OCI-LY3 (cell line): ENCODE measurements at regions not wholly inside any gene's neighbourhood (a gene's known extent, or its start where the extent isn't known, plus 50 kb on each side); places are given as distances from the start of the nearest gene placed in this dataset.

Source experiments
- H2AFZ ChIP-seq: fragments of 200-600, 300-600 bp; shearing (Covaris generic); 2 replicates; pipeline ENCODE4 v1.6.0; 2014; ENCODE audit warnings: antibody characterized with exemption, low read depth, low read length
- H3K27ac ChIP-seq: fragments of 200-600, 300-600 bp; sonication (generic); 2 replicates; pipeline ENCODE4 v1.5.1; 2014; ENCODE audit warnings: mild to moderate bottlenecking, low read length, moderate library complexity, mixed read lengths
- H3K27me3 ChIP-seq: fragments of 200-600, 300-600 bp; sonication (generic); 2 replicates; pipeline ENCODE4 v1.6.1; 2014; ENCODE audit warnings: low read depth, low read length, mixed read lengths
- H3K36me3 ChIP-seq: fragments of 200-600, 300-600 bp; sonication (generic); replicated peaks from 2 replicates; pipeline ENCODE3; 2014; ENCODE audit warnings: low read depth, low read length, mixed read lengths
- H3K4me1 ChIP-seq: fragments of 300-600, 200-600 bp; sonication (generic); 2 replicates; pipeline ENCODE4 v1.6.1; 2014; ENCODE audit warnings: low read length, mixed read lengths
- H3K4me2 ChIP-seq: fragments of 200-600, 300-600 bp; sonication (generic); 2 replicates; pipeline ENCODE4 v1.6.1; 2014; ENCODE audit warnings: low read length, mixed read lengths
- H3K4me3 ChIP-seq: fragments of 300-600, 200-600 bp; sonication (generic); 2 replicates; pipeline ENCODE4 v1.5.1; 2014; ENCODE audit warnings: antibody characterized with exemption, mild to moderate bottlenecking, low read length, moderate library complexity
- H3K79me2 ChIP-seq: fragments of 300-600, 200-600 bp; shearing (Covaris generic); 2 replicates; pipeline ENCODE4 v1.6.1; 2014; ENCODE audit warnings: mild to moderate bottlenecking, low read length, mixed read lengths
- H3K9ac ChIP-seq: fragments of 300-600, 200-600 bp; shearing (Covaris generic); 2 replicates; pipeline ENCODE4 v1.6.0; 2014; ENCODE audit warnings: mild to moderate bottlenecking, low read length, moderate library complexity
- H3K9me3 ChIP-seq: fragments of 200-600, 300-600 bp; shearing (Covaris generic); 2 replicates; pipeline ENCODE4 v1.6.1; 2014; ENCODE audit warnings: low read length, mixed read lengths; ENCODE audit not compliant: insufficient read depth
- H4K20me1 ChIP-seq: fragments of 200-600, 300-600 bp; sonication (generic); 2 replicates; pipeline ENCODE4 v1.6.1; 2016; ENCODE audit warnings: low read length, mixed read lengths; ENCODE audit not compliant: insufficient read depth
- EZH2phosphoT487 ChIP-seq: fragments of 200-600 bp; shearing (Covaris generic); IDR thresholded peaks from 2 replicates; pipeline ENCODE4 v1.6.1; 2018; ENCODE audit warnings: antibody characterized with exemption, mixed run types, low read depth
- TF ChIP-seq, protein P1 (sequence below): fragments of 200-600, 300-600 bp; sonication (generic); IDR thresholded peaks from 2 replicates; pipeline ENCODE4 v1.5.1; 2014; ENCODE audit warnings: antibody characterized with exemption, low read length, low read depth

DNA sequence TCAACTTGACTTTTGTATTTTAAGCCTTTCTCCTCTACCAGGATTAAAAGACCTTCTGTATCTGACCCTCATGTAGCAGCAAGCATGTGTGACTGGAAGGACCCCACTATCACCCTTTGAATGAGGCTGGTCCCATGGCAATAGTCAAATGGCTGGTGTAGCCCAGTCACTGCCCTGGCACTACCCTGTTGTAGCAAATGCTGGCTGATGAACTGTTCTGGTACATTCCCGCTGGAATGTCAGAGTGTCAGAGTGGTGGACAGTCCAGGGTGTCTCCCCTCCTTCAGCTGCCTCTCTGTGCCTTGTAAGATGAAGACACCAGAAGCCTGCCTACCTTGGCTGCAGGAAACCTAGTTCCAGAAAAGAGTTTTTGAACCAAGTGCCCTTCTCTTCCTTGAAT is 115.7 kb downstream of the ACKR3 start:
- no peak overlapping the region for H3K9ac ChIP-seq
- no peaks in the 10 kb centered on the region for H3K27me3 ChIP-seq
- H3K4me2 ChIP-seq, result no peak overlapping the region
- H2AFZ ChIP-seq, result no peak overlapping the region
- no peak overlapping the region for H3K27ac ChIP-seq
- no peaks in the 10 kb centered on the region for H3K36me3 ChIP-seq
- no peak overlapping the region for H3K4me3 ChIP-seq
- no peaks in the 10 kb centered on the region for H4K20me1 ChIP-seq
- H3K79me2 ChIP-seq, result no peaks in the 10 kb centered on the region
- TF ChIP-seq EZH2phosphoT487, result no peak
- TF ChIP-seq, protein P1, sequence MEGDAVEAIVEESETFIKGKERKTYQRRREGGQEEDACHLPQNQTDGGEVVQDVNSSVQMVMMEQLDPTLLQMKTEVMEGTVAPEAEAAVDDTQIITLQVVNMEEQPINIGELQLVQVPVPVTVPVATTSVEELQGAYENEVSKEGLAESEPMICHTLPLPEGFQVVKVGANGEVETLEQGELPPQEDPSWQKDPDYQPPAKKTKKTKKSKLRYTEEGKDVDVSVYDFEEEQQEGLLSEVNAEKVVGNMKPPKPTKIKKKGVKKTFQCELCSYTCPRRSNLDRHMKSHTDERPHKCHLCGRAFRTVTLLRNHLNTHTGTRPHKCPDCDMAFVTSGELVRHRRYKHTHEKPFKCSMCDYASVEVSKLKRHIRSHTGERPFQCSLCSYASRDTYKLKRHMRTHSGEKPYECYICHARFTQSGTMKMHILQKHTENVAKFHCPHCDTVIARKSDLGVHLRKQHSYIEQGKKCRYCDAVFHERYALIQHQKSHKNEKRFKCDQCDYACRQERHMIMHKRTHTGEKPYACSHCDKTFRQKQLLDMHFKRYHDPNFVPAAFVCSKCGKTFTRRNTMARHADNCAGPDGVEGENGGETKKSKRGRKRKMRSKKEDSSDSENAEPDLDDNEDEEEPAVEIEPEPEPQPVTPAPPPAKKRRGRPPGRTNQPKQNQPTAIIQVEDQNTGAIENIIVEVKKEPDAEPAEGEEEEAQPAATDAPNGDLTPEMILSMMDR, result no peak
- H3K9me3 ChIP-seq, result no peaks in the 10 kb centered on the region
- H3K4me1 ChIP-seq, result no peaks in the 10 kb centered on the region

DNA sequence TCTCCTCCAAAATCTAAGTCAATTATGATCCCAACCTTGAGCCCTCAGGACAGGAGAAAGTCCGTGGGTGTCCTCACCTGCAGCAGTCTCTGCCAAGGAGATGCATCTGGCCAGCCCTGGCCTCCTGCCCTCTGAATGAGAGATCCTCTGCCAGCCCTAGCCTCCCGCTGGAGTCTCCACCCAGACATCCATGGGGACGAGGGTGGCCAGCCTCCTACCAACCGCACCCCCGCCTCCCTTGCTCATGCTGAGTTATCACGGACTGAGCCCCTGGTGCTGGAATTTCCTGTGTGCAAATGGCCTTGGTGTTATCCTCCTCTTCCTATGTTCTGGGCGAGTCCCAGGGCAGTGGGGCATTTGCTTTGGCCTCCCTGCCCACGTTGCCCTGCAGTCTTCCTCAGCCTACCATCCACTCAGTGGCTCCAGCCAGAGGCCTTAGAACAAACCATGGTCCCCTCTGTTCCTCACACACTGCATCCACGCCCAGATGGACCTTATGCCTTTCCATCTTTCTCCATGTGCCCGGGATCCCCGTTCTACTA is 116.4 kb downstream of the ACKR3 start:
- H3K4me1 ChIP-seq, result no peaks in the 10 kb centered on the region
- no peaks in the 10 kb centered on the region for H4K20me1 ChIP-seq

DNA sequence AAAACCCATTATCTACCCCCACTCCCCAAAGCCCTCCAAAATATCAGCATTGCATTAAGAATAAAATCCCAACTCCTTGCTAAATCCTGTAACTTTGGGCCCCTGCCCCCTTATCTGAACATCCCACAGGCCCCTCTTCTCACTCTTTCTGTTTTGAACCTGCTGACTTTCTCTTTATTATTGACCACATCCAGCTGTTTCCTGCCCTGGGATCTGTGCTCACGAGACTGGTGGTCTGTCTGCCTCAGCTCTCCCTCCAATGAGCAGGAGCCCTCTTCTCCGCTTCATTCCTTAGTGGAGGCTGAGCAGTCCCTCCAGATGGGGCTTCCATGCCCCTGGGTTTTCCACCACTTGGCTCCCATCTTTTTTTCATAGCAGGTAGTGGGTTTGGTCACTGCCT is 116.9 kb downstream of the ACKR3 start:
- H3K4me3 ChIP-seq, result no peak overlapping the region
- H4K20me1 ChIP-seq, result no peaks in the 10 kb centered on the region
- no peak overlapping the region for H2AFZ ChIP-seq
- no peaks in the 10 kb centered on the region for H3K4me1 ChIP-seq
- no peaks in the 10 kb centered on the region for H3K27me3 ChIP-seq
- H3K27ac ChIP-seq, result no peak overlapping the region
- no peaks in the 10 kb centered on the region for H3K36me3 ChIP-seq
- TF ChIP-seq, protein P1, result no peak
- no peak for TF ChIP-seq EZH2phosphoT487
- H3K79me2 ChIP-seq, result no peaks in the 10 kb centered on the region
- H3K4me2 ChIP-seq, result no peak overlapping the region
- no peaks in the 10 kb centered on the region for H3K9me3 ChIP-seq
- no peak overlapping the region for H3K9ac ChIP-seq

More for the DNA sequence above, 116.4 kb downstream of the ACKR3 start:
- TF ChIP-seq, protein P1, result no peak
- TF ChIP-seq EZH2phosphoT487, result no peak
- no peak overlapping the region for H3K9ac ChIP-seq
- H3K4me3 ChIP-seq, result no peak overlapping the region
- no peak overlapping the region for H3K4me2 ChIP-seq
- H2AFZ ChIP-seq, result no peak overlapping the region
- H3K36me3 ChIP-seq, result no peaks in the 10 kb centered on the region
- H3K9me3 ChIP-seq, result no peaks in the 10 kb centered on the region
- no peaks in the 10 kb centered on the region for H3K27me3 ChIP-seq
- H3K27ac ChIP-seq, result no peak overlapping the region
- no peaks in the 10 kb centered on the region for H3K79me2 ChIP-seq

DNA sequence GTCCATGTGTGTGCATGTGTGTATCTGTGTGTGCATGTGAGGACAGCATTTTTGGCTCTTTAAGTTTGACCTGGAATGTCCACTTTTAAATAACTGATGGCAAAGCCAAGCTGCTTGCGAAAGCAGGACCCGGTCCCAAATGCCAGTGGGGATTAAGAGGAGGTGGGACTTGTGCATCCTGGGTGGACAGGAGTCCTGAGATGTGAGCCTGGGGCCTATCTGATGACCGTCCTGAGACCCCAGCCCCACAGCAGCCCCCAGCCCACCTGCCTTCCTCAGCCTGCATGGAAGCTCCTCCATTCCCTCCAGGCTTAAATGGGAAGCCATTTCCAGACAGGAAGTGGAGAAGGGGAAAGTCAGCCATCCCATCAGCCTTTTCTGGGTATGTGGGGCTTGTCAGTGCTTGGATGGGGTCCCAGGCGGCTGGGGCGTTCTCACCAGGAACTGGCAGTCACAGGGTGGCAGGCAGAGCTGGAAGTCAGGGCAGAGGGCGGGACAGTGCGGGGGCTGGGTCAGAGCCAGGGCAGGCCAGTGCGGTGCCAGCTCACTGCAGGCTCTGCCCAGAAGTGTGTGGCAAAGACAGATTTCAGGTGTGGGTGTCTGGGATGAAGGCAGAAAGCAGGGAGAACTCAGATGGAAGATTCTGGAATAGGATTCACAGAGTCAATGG is 117.8 kb downstream of the ACKR3 start:
- no peaks in the 10 kb centered on the region for H3K79me2 ChIP-seq
- no peak overlapping the region for H3K9ac ChIP-seq
- no peaks in the 10 kb centered on the region for H3K36me3 ChIP-seq
- H3K27me3 ChIP-seq, result no peaks in the 10 kb centered on the region
- H2AFZ ChIP-seq, result no peak overlapping the region
- H3K4me3 ChIP-seq, result no peak overlapping the region
- H3K4me2 ChIP-seq, result no peak overlapping the region
- H4K20me1 ChIP-seq, result no peaks in the 10 kb centered on the region
- no peaks in the 10 kb centered on the region for H3K4me1 ChIP-seq
- TF ChIP-seq EZH2phosphoT487, result no peak
- TF ChIP-seq, protein P1, result no peak
- H3K9me3 ChIP-seq, result no peaks in the 10 kb centered on the region
- no peak overlapping the region for H3K27ac ChIP-seq
